Calu3 (cell line): ENCODE measurements at regions not wholly inside any gene's neighbourhood (a gene's known extent, or its start where the extent isn't known, plus 50 kb on each side); places are given as distances from the start of the nearest gene placed in this dataset.
"Not testable (repeated sequence)": the region's sequence is repeated elsewhere in the genome, so short reads cannot be mapped to it uniquely, and the experiment has no call there.

Experiments used
- BruUV-seq: library from RNA; stranded (reverse); fragments of 400-500 nt; replicated peaks from 2 replicates; lab custom pipeline; 2021; lab: Mats Ljungman, UMichigan
- CTCF ChIA-PET: fragments of 300-600 bp; sonication (Branson Sonifier 250); formaldehyde crosslinking; loops from one replicate; lab custom pipeline; 2022; ENCODE audit warnings: antibody characterized with exemption; lab: Charles Lee
- DNase-seq: peaks from one replicate; pipeline ENCODE4 v3.0.0; 2022
- H3K27ac Mint-ChIP-seq: one replicate; pipeline ENCODE4 v1.8.0; 2022; ENCODE audit warnings: mixed read lengths; ENCODE audit not compliant: unreplicated experiment
- H3K27me3 Mint-ChIP-seq: one replicate; pipeline ENCODE4 v1.8.0; 2022; ENCODE audit warnings: mixed read lengths; ENCODE audit not compliant: unreplicated experiment
- H3K36me3 Mint-ChIP-seq: one replicate; pipeline ENCODE4 v1.8.0; 2022; ENCODE audit warnings: mild to moderate bottlenecking, moderate library complexity, mixed read lengths; ENCODE audit not compliant: insufficient read depth, unreplicated experiment
- H3K4me1 Mint-ChIP-seq: one replicate; pipeline ENCODE4 v1.8.0; 2022; ENCODE audit warnings: mild to moderate bottlenecking, low read depth, mixed read lengths; ENCODE audit not compliant: unreplicated experiment
- H3K4me3 Mint-ChIP-seq: one replicate; pipeline ENCODE4 v1.8.0; 2022; ENCODE audit warnings: mild to moderate bottlenecking, low read depth, moderate library complexity, mixed read lengths; ENCODE audit not compliant: unreplicated experiment
- H3K9me3 Mint-ChIP-seq: one replicate; pipeline ENCODE4 v1.8.0; 2022; ENCODE audit warnings: low read depth, mixed read lengths; ENCODE audit not compliant: unreplicated experiment
- intact Hi-C: fragments of 100-400 bp; cut with micrococcal nuclease; formaldehyde crosslinking; loops from one replicate; pipeline ENCODE4 v1.10.0; 2022; ENCODE audit not compliant: unreplicated experiment
- TF ChIP-seq, protein P1 (sequence below): fragments of 200-600 bp; IDR thresholded peaks from one replicate; pipeline ENCODE4 v1.8.0; 2022; ENCODE audit warnings: antibody characterized with exemption; ENCODE audit not compliant: unreplicated experiment

DNA sequence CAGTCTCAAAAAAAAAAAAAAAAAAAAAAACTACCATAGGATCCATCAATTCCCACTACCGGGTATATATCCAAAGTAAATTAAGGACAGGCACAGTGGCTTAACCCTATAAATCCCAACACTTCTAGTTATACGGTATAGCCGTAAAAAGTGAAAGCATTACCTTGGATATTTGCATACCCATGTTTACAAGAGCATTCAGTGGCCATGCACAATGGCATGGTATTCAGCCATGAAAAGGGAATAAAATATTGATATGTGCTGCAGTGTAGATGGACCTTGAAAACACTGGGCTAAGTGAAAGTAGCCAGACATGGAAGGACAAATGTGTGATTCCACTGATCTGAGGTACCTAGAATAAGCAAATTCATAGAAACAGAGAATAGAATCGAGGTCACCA, 111.8 kb upstream of the CAB39 start:
- no peak overlapping the region for H3K27ac Mint-ChIP-seq
- intact Hi-C loops: no loop called here
- TF ChIP-seq, protein P1, sequence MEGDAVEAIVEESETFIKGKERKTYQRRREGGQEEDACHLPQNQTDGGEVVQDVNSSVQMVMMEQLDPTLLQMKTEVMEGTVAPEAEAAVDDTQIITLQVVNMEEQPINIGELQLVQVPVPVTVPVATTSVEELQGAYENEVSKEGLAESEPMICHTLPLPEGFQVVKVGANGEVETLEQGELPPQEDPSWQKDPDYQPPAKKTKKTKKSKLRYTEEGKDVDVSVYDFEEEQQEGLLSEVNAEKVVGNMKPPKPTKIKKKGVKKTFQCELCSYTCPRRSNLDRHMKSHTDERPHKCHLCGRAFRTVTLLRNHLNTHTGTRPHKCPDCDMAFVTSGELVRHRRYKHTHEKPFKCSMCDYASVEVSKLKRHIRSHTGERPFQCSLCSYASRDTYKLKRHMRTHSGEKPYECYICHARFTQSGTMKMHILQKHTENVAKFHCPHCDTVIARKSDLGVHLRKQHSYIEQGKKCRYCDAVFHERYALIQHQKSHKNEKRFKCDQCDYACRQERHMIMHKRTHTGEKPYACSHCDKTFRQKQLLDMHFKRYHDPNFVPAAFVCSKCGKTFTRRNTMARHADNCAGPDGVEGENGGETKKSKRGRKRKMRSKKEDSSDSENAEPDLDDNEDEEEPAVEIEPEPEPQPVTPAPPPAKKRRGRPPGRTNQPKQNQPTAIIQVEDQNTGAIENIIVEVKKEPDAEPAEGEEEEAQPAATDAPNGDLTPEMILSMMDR: no peak
- H3K4me1 Mint-ChIP-seq: no peaks in the 10 kb centered on the region
- CTCF ChIA-PET: no interaction called here
- no peaks in the 10 kb centered on the region for H3K36me3 Mint-ChIP-seq
- no peak for DNase-seq
- H3K9me3 Mint-ChIP-seq: no peaks in the 10 kb centered on the region
- H3K4me3 Mint-ChIP-seq: no peak overlapping the region
- H3K27me3 Mint-ChIP-seq: peaks cover 9% of the 10 kb centered on the region
- no TSS peak for BruUV-seq

DNA sequence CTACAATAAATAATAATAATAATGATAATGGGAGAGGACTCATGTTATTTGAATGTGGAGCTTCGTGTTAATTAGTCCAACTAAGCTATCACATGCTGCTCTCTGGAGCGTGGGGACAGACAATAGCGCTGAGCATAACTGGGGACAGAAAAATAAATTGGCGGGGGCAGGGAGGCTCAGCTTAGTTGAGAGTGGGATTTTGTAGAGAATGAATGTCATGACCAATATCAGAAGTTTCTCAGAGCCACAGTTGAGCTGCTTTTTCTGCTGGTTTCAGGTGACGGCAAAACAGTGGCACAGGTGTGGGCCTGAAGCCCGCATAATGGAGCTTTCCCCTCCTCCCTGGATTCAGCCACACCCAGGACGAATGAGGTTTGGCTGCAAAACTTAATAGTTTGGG, 111.1 kb upstream of the CAB39 start:
- no peaks in the 10 kb centered on the region for H3K9me3 Mint-ChIP-seq
- no TSS peak for BruUV-seq
- H3K4me3 Mint-ChIP-seq: no peak overlapping the region
- H3K27me3 Mint-ChIP-seq: peaks cover 15% of the 10 kb centered on the region
- intact Hi-C loops: no loop called here
- CTCF ChIA-PET: no interaction called here
- no peaks in the 10 kb centered on the region for H3K36me3 Mint-ChIP-seq
- no peak for DNase-seq
- H3K27ac Mint-ChIP-seq: no peak overlapping the region
- H3K4me1 Mint-ChIP-seq: no peaks in the 10 kb centered on the region
- TF ChIP-seq, protein P1: no peak

DNA sequence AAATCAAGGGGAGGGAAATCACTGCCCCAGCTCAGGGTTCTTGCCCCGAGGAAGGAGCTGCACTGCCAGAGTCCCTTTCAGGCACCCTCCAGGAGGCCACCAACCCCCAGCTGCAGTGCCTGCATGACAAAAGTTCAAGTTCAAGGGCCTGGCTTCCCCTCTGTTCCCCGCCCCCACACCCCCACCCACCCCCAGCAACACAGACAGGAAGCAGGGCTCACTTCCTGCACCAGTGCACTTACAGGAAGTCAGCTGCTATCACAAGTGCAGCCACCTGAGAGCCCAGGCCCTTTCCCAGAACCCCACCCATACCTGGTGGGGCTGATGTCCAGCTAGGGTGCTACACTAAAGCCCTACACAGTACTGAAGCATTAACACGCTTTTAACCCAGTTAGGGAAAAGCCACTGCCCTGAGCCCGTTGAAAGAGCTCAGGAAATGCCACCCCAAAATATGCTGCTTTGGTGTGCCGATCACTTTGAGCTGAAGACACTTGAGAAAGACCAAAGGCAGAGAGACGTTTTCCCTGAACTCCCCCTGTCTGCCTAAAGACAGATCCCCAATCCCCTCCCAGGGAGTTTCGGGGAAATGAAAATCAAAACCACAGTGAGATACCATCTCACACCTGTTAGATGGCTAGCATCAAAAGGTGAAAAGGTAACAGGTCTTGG, 109.9 kb upstream of the CAB39 start:
- no peak for DNase-seq
- CTCF ChIA-PET: interaction anchor here (0.5 kb wide), 1 partner anchor 443 kb away, joined by 5 read pairs; no protein-coding TSS in a partner anchor
- intact Hi-C loops: no loop called here
- no peak overlapping the region for H3K27ac Mint-ChIP-seq
- H3K36me3 Mint-ChIP-seq: no peaks in the 10 kb centered on the region
- peaks cover 24% of the 10 kb centered on the region for H3K27me3 Mint-ChIP-seq
- H3K9me3 Mint-ChIP-seq: no peaks in the 10 kb centered on the region
- no TSS peak for BruUV-seq
- H3K4me3 Mint-ChIP-seq: no peak overlapping the region
- no peaks in the 10 kb centered on the region for H3K4me1 Mint-ChIP-seq
- TF ChIP-seq, protein P1: no peak

DNA sequence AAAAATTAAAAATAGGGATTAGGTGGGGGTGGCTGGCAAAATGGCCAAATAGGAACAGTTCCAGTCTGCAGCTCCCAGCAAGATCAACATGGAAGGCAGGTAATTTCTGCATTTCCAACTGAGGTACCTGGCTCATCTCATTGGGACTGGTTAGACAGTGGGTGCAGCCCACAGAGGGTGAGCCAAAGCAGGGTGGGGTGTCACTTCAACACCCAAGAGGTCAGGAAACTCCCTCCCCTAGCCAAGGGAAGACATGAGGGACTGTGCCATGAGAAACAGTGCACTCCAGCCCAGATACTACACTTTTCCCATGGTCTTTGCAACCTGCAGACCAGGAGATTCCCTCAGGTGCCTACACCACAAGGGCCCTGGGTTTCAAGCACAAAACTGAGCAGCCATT, 109.3 kb upstream of the CAB39 start:
- H3K36me3 Mint-ChIP-seq, BruUV-seq, intact Hi-C loops, H3K4me3 Mint-ChIP-seq, DNase-seq, H3K9me3 Mint-ChIP-seq, H3K27ac Mint-ChIP-seq, H3K4me1 Mint-ChIP-seq: not testable (repeated sequence)
- H3K27me3 Mint-ChIP-seq: peaks cover 24% of the 10 kb centered on the region
- CTCF ChIA-PET: interaction anchor here (0.5 kb wide), 1 partner anchor 443 kb away, joined by 5 read pairs; no protein-coding TSS in a partner anchor

DNA sequence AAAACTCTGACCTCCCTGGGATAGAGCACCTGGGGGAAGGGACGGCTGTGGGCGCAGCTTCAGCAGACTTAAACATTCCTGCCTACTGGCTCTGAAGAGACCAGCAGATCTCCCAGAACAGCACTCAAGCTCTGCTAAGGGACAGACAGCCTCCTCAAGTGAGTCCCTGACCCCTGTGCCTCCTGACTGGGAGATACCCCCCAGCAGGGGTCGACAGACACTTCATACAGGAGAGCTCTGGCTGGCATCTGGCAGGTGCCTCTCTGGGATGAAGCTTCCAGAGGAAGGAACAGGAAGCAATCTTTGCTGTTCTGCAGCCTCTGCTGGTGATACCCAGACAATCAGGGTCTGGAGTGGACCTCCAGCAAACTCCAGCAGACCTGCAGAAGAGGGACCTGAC, 108.5 kb upstream of the CAB39 start:
- DNase-seq, intact Hi-C loops, H3K4me1 Mint-ChIP-seq, H3K36me3 Mint-ChIP-seq, BruUV-seq, H3K27ac Mint-ChIP-seq, H3K4me3 Mint-ChIP-seq, CTCF ChIA-PET, H3K9me3 Mint-ChIP-seq: not testable (repeated sequence)
- H3K27me3 Mint-ChIP-seq: peaks cover 24% of the 10 kb centered on the region
